ENCODE measurements at regions not wholly inside any gene's neighbourhood (a gene's known extent, or its start where the extent isn't known, plus 50 kb on each side); places are given as distances from the start of the nearest gene placed in this dataset.

- Histone ChIP-seq H3K36me3 (no peaks in the 10 kb centered on the region), H3K27ac (no peak overlapping the region), H3K27me3 (no peaks in the 10 kb centered on the region), H3K9me3 (no peaks in the 10 kb centered on the region), H3K4me1 (no peaks in the 10 kb centered on the region), H3K4me3 (no peak overlapping the region)
- no peak for TF ChIP-seq CTCF (IDR thresholded peaks at IDR 0.05)
- no peak for DNase-seq (ENCODE audit: low spot score in 2 of 2)
- intact Hi-C loops (cut with DNase I), result no loop called here
These were observed 417.5 kb upstream of the GRM3 start for GRCh38 chr7:86226191-86226590.

GRCh38 chr7:86222806-86223205 lies 420.9 kb upstream of the GRM3 start:
- no peak for TF ChIP-seq CTCF (IDR thresholded peaks at IDR 0.05)
- no peaks in the 10 kb centered on the region for H3K4me1 ChIP-seq
- no peak overlapping the region for H3K4me3 ChIP-seq
- no peak for DNase-seq (ENCODE audit: low spot score in 2 of 2)
- no peaks in the 10 kb centered on the region for H3K36me3 ChIP-seq
- intact Hi-C loops (cut with DNase I), result no loop called here
- no peaks in the 10 kb centered on the region for H3K9me3 ChIP-seq
- no peak overlapping the region for H3K27ac ChIP-seq
- H3K27me3 ChIP-seq, result no peaks in the 10 kb centered on the region

- intact Hi-C loops (cut with DNase I), result no loop called here
- H3K27ac ChIP-seq, result no peak overlapping the region
- TF ChIP-seq CTCF (IDR thresholded peaks at IDR 0.05), result no peak
- no peaks in the 10 kb centered on the region for H3K4me1 ChIP-seq
- no peak overlapping the region for H3K4me3 ChIP-seq
- no peaks in the 10 kb centered on the region for H3K27me3 ChIP-seq
- H3K36me3 ChIP-seq, result no peaks in the 10 kb centered on the region
- H3K9me3 ChIP-seq, result no peaks in the 10 kb centered on the region
- DNase-seq (ENCODE audit: low spot score in 2 of 2), result no peak
These were observed 429.0 kb upstream of the GRM3 start for GRCh38 chr7:86214734-86215133.

- Histone ChIP-seq H3K27me3 (no peaks in the 10 kb centered on the region), H3K4me1 (no peaks in the 10 kb centered on the region), H3K9me3 (no peaks in the 10 kb centered on the region), H3K36me3 (no peaks in the 10 kb centered on the region), H3K27ac (no peak overlapping the region), H3K4me3 (no peak overlapping the region)
- no peak for DNase-seq (ENCODE audit: low spot score in 2 of 2)
- intact Hi-C loops (cut with DNase I), result no loop called here
- TF ChIP-seq CTCF (IDR thresholded peaks at IDR 0.05), result no peak
These were observed 430.7 kb upstream of the GRM3 start for GRCh38 chr7:86212976-86213375.

GRCh38 chr7:86209036-86209435 lies 434.7 kb upstream of the GRM3 start:
- TF ChIP-seq CTCF (IDR thresholded peaks at IDR 0.05), result no peak
- Histone ChIP-seq H3K27ac (no peak overlapping the region), H3K4me3 (no peak overlapping the region), H3K27me3 (no peaks in the 10 kb centered on the region), H3K36me3 (no peaks in the 10 kb centered on the region), H3K9me3 (no peaks in the 10 kb centered on the region), H3K4me1 (no peaks in the 10 kb centered on the region)
- intact Hi-C loops (cut with DNase I), result no loop called here
- DNase-seq (ENCODE audit: low spot score in 2 of 2), result no peak

- H3K4me3 ChIP-seq, result no peak overlapping the region
- H3K36me3 ChIP-seq, result no peaks in the 10 kb centered on the region
- no peaks in the 10 kb centered on the region for H3K9me3 ChIP-seq
- DNase-seq (ENCODE audit: low spot score in 2 of 2), result no peak
- intact Hi-C loops (cut with DNase I), result no loop called here
- H3K4me1 ChIP-seq, result no peaks in the 10 kb centered on the region
- no peak for TF ChIP-seq CTCF (IDR thresholded peaks at IDR 0.05)
- no peaks in the 10 kb centered on the region for H3K27me3 ChIP-seq
- no peak overlapping the region for H3K27ac ChIP-seq
These were observed 436.0 kb upstream of the GRM3 start for GRCh38 chr7:86207740-86208139.

Measured in ascending aorta (tissue), 2 donors.